H1 (cell line): ENCODE measurements at regions not wholly inside any gene's neighbourhood (a gene's known extent, or its start where the extent isn't known, plus 50 kb on each side); places are given as distances from the start of the nearest gene placed in this dataset.

Experiments used
- CHD7 ChIP-seq: fragments of 300-600 bp; sonication (generic); IDR thresholded peaks from 2 replicates; pipeline ENCODE4 v1.7.1; 2012; ENCODE audit warnings: low read length, moderate library complexity, mild to moderate bottlenecking, inconsistent platforms; ENCODE audit not compliant: insufficient replicate concordance
- GABPA ChIP-seq: IDR thresholded peaks from 2 replicates; pipeline ENCODE4 v1.6.1; 2011; ENCODE audit warnings: mild to moderate bottlenecking, low read length, moderate library complexity, borderline replicate concordance; ENCODE audit not compliant: insufficient read depth

GRCh38 chr4:96827086-96827485, 987.2 kb downstream of the PDHA2 start (continued):
- TF ChIP-seq CHD7 (no peak), GABPA (no peak)
